ENCODE measurements at regions not wholly inside any gene's neighbourhood (a gene's known extent, or its start where the extent isn't known, plus 50 kb on each side); places are given as distances from the start of the nearest gene placed in this dataset.

DNA sequence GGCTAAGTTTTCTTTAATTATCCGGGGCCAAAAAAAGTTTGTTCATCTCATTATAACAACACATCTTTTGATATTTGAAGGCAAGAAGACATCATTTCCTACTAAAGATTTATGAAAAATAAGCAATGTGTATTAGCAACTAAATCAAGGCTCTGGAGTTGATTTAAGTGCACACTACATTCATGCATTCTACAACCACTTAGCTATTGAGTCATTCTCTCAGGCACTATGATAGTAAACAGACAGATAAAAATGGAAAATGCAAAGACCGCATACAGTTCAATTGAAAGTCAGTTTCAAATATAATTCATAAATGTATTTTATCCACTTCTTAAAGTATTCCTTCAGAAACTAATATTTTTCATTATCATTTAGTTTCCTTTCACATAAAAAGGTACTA, 1395.2 kb downstream of the PCDH9 start:
- Histone ChIP-seq H3K4me3 (no peak overlapping the region), H3K27me3 (no peaks in the 10 kb centered on the region), H3K27ac (no peak overlapping the region), H3K36me3 (no peaks in the 10 kb centered on the region), H3K4me1 (no peaks in the 10 kb centered on the region), H3K9me3 (no peaks in the 10 kb centered on the region)
- WGBS, 2 donors (ENCODE audit: low coverage in 1 of 2) = 40 to 47% methylated on average over 2 of the region's 2 CpGs
- ATAC-seq = no peak
- TF ChIP-seq, protein P1, sequence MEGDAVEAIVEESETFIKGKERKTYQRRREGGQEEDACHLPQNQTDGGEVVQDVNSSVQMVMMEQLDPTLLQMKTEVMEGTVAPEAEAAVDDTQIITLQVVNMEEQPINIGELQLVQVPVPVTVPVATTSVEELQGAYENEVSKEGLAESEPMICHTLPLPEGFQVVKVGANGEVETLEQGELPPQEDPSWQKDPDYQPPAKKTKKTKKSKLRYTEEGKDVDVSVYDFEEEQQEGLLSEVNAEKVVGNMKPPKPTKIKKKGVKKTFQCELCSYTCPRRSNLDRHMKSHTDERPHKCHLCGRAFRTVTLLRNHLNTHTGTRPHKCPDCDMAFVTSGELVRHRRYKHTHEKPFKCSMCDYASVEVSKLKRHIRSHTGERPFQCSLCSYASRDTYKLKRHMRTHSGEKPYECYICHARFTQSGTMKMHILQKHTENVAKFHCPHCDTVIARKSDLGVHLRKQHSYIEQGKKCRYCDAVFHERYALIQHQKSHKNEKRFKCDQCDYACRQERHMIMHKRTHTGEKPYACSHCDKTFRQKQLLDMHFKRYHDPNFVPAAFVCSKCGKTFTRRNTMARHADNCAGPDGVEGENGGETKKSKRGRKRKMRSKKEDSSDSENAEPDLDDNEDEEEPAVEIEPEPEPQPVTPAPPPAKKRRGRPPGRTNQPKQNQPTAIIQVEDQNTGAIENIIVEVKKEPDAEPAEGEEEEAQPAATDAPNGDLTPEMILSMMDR (IDR thresholded peaks at IDR 0.05) = no peak
- no peak for TF ChIP-seq POLR2A (IDR thresholded peaks at IDR 0.05)
- no peak for TF ChIP-seq POLR2AphosphoS5 (IDR thresholded peaks at IDR 0.05)

DNA sequence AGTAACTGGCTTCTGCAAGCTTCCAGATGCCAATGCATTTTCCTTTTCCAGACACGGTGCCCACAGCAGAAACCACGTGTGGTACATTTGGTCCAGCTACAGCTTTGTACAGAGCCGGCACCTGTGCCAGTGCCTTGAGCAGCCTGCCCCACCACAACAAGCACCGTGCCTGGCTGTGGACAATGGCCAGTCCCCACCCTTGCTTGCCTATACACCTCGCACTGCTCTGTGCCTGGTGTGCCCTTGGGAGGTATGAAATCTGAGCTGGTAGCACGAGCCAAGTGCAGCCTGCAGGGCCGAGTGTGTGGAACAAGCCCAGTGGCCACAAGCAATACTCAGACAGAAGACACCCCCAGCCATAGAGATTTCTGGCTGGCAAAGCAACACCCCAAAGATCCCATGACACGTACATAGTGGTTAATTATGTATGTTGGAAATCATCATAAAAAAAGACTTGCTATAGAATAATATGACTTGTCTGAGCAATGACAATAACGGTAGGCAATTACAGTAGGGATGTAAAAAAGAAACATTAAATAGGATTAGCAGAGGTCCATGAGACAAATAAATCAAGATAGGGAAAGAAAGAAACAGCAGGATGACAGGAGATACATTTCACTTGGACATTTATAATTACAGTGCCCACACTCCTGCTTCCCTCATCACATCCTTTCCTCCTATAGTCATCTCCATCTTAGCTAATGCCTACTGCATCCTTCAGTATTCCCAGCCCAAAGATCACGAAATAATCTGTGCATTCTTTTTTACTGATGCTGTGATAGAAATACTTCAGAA, 1399.5 kb downstream of the PCDH9 start:
- Histone ChIP-seq H3K27me3 (no peaks in the 10 kb centered on the region), H3K4me1 (no peaks in the 10 kb centered on the region), H3K4me3 (no peak overlapping the region), H3K36me3 (no peaks in the 10 kb centered on the region), H3K27ac (no peak overlapping the region), H3K9me3 (no peaks in the 10 kb centered on the region)
- peak; percentile 31 for ATAC-seq
- TF ChIP-seq EP300 (IDR thresholded peaks at IDR 0.05) (no peak), POLR2A (IDR thresholded peaks at IDR 0.05) (no peak), POLR2AphosphoS5 (IDR thresholded peaks at IDR 0.05) (no peak)
- TF ChIP-seq, protein P1 (IDR thresholded peaks at IDR 0.05) = no peak
- WGBS, 2 donors (ENCODE audit: low coverage in 1 of 2) = 78 to 83% methylated on average over 3 of the region's 10 CpGs

DNA sequence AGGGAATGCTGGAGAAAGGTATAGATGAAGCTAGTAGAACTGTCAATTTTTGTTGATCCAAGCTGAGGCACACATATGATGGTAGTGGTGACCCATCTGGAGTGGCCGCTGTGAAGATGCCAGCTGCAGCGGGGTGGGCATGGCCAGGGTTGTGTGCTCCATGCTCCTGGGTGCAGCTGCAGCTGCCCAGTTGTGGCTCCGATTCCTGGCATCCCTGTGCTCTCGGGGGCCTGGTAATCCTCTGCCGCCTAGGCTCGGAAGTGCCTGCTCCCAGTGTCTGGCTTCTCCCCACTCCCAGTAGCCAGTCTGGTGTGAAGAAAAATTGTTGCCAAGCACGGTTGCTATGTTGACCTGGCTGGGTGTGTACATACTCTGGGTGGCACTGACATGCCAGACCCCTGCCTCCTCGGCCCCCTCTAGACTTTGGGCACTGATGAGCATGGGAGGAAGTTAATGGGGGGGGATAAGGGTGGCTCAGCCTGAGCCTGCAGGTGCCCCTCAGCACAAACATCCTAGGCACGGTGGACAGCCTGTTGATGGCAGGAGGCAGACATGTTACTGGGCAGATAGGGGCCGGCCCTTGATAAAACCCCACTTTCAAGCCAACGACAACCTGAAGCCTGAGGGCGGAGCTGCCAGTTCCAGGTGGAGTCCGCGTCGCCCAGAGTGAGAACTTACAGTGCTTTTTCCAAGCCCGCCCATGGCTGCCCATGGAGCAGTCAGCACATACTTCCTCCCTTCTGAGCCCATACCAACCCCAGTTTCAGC, 1400.7 kb downstream of the PCDH9 start:
- Histone ChIP-seq H3K36me3 (no peaks in the 10 kb centered on the region), H3K4me1 (no peaks in the 10 kb centered on the region), H3K9me3 (no peaks in the 10 kb centered on the region), H3K4me3 (no peak overlapping the region), H3K27me3 (no peaks in the 10 kb centered on the region), H3K27ac (no peak overlapping the region)
- WGBS, 2 donors (ENCODE audit: low coverage in 1 of 2) = 83 to 91% methylated on average over 1 to 4 of the region's 16 CpGs
- no peak for TF ChIP-seq EP300 (IDR thresholded peaks at IDR 0.05)
- TF ChIP-seq POLR2A (IDR thresholded peaks at IDR 0.05) = no peak
- no peak for TF ChIP-seq POLR2AphosphoS5 (IDR thresholded peaks at IDR 0.05)
- TF ChIP-seq, protein P1 (IDR thresholded peaks at IDR 0.05) = no peak
- no peak for ATAC-seq

DNA sequence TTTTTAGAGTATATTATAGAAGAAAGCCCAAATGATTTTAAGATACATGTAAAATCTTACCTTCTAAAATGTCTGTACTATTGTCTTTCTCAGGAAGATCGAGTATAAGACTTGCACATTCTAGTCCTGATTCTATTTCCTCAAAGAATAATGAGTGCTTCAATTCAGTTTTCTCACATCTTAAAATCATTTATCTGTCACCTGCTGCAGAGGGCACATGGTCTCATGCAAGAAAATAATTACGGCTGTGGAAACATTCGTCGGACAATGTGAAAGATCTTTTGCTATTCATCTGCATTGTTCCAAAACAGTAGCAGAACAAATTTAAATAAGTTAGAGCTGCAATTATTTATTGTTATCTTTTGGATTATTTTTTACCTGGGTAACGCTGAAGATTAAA, 1403.5 kb downstream of the PCDH9 start:
- WGBS, 2 donors (ENCODE audit: low coverage in 1 of 2) = 27 to 55% methylated on average over 5 of the region's 5 CpGs
- no peak for ATAC-seq

DNA sequence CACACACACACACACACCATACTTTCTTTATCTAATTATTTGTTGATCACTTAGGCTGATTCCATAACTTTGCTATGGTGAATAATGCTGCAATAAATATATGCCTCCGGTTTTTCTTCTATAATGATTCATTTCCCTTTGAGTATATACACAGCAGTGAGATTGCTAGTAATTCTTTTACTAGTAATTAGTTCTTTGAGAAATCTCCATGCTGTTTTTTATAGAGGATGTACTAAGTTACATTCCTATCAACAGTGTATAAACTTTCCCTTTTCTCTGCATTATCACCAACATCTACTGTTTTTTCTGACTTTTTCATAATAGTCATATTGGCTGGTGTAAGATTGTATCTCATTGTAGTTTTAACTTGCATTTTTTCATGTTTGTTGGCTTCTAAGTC, 1405.1 kb downstream of the PCDH9 start:
- no peak for ATAC-seq
- no peak overlapping the region for H3K4me3 ChIP-seq
- no peaks in the 10 kb centered on the region for H3K36me3 ChIP-seq
- no peaks in the 10 kb centered on the region for H3K27me3 ChIP-seq
- H3K27ac ChIP-seq = no peak overlapping the region
- H3K4me1 ChIP-seq = no peaks in the 10 kb centered on the region
- TF ChIP-seq, protein P1 (IDR thresholded peaks at IDR 0.05) = no peak
- TF ChIP-seq POLR2A (IDR thresholded peaks at IDR 0.05) = no peak
- no peaks in the 10 kb centered on the region for H3K9me3 ChIP-seq
- WGBS, 2 donors (ENCODE audit: low coverage in 1 of 2) = 73 to 100% methylated on average over 1 of the region's 1 CpG

More for the DNA sequence above, 1403.5 kb downstream of the PCDH9 start:
- H3K27ac ChIP-seq = no peak overlapping the region
- no peaks in the 10 kb centered on the region for H3K36me3 ChIP-seq
- no peaks in the 10 kb centered on the region for H3K4me1 ChIP-seq
- H3K9me3 ChIP-seq = no peaks in the 10 kb centered on the region
- no peak for TF ChIP-seq POLR2A (IDR thresholded peaks at IDR 0.05)
- TF ChIP-seq EP300 (IDR thresholded peaks at IDR 0.05) = no peak
- TF ChIP-seq POLR2AphosphoS5 (IDR thresholded peaks at IDR 0.05) = no peak
- H3K27me3 ChIP-seq = no peaks in the 10 kb centered on the region
- H3K4me3 ChIP-seq = no peak overlapping the region

Measured in gastroesophageal sphincter (tissue), 4 donors.